NT2/D1 (cell line): ENCODE measurements at regions not wholly inside any gene's neighbourhood (a gene's known extent, or its start where the extent isn't known, plus 50 kb on each side); places are given as distances from the start of the nearest gene placed in this dataset.

Experiments
- SUZ12 ChIP-seq: IDR thresholded peaks from 2 replicates; pipeline ENCODE4 v1.6.1; 2011; ENCODE audit not compliant: insufficient read length, insufficient read depth; ENCODE audit errors: extremely low read depth
- ZNF274 ChIP-seq: IDR thresholded peaks from 2 replicates; pipeline ENCODE4 v1.6.1; 2011; ENCODE audit warnings: mild to moderate bottlenecking, low read depth, low read length

DNA sequence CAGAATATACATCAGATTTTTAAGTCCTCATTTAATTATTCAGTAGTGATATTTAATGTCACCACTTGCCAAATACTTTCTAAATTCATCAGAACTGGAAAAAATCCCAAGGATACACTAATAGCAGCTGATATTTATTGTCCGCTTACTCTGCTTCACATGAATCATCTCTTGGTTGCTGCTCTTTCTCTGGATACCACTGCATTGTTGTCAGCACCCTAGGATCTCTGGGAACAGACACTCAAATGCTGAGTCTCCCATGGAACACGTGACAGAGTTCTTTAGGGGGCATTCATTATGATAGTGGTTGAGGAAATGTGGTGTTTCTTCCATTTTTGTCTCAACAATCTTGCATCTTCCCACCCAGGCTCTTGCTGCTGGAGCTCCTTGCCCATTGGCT lies 318.0 kb downstream of the RFPL4B start:
- no peak for TF ChIP-seq SUZ12
- no peak for TF ChIP-seq ZNF274
